ENCODE measurements at regions not wholly inside any gene's neighbourhood (a gene's known extent, or its start where the extent isn't known, plus 50 kb on each side); places are given as distances from the start of the nearest gene placed in this dataset.

GRCh38 chr22:44585559-44586350, 87.7 kb upstream of the RTL6 start:
- H3K27ac ChIP-seq (ENCODE audit: low read depth in 1 of 2, low read length in 1 of 2), result no peak overlapping the region
- peaks cover 0 to 9% of the 10 kb centered on the region in 2 donors for H3K9me3 ChIP-seq (ENCODE audit: control insufficient read depth in 2 of 2, insufficient read depth in 1 of 2, low read length in 1 of 2)
- peaks cover 0 to 18% of the 10 kb centered on the region in 2 donors for H3K4me1 ChIP-seq (ENCODE audit: control insufficient read depth in 2 of 2, insufficient read depth in 2 of 2, low read length in 2 of 2)
- 92% methylated on average over 20 of the region's 20 CpGs for WGBS
- H3K36me3 ChIP-seq (ENCODE audit: control insufficient read depth in 2 of 2, insufficient read depth in 2 of 2, low read length in 1 of 2), result no peaks in the 10 kb centered on the region
- H3K27me3 ChIP-seq (ENCODE audit: control insufficient read depth in 2 of 2, insufficient read depth in 1 of 2, low read length in 1 of 2), result peaks cover 0 to 14% of the 10 kb centered on the region in 2 donors
- H3K4me3 ChIP-seq (ENCODE audit: low read length in 2 of 2), result no peak overlapping the region
- no peak for DNase-seq (ENCODE audit: low read depth in 6 of 9, low spot score in 9 of 9)

- no peak for DNase-seq (ENCODE audit: low read depth in 6 of 9, low spot score in 9 of 9)
- WGBS, result 91% methylated on average over 7 of the region's 7 CpGs
- H3K4me1 ChIP-seq (ENCODE audit: control insufficient read depth in 2 of 2, insufficient read depth in 2 of 2, low read length in 2 of 2), result peaks cover 0 to 18% of the 10 kb centered on the region in 2 donors
- no peak overlapping the region for H3K4me3 ChIP-seq (ENCODE audit: low read length in 2 of 2)
- H3K27ac ChIP-seq (ENCODE audit: low read depth in 1 of 2, low read length in 1 of 2), result no peak overlapping the region
- H3K9me3 ChIP-seq (ENCODE audit: control insufficient read depth in 2 of 2, insufficient read depth in 1 of 2, low read length in 1 of 2), result peaks cover 0 to 5% of the 10 kb centered on the region in 2 donors
- peaks cover 0 to 14% of the 10 kb centered on the region in 2 donors for H3K27me3 ChIP-seq (ENCODE audit: control insufficient read depth in 2 of 2, insufficient read depth in 1 of 2, low read length in 1 of 2)
- H3K36me3 ChIP-seq (ENCODE audit: control insufficient read depth in 2 of 2, insufficient read depth in 2 of 2, low read length in 1 of 2), result no peaks in the 10 kb centered on the region
Measured at GRCh38 chr22:44584256-44584902, 86.3 kb upstream of the RTL6 start.

GRCh38 chr22:44583854-44584253, 85.8 kb upstream of the RTL6 start:
- Histone ChIP-seq H3K27ac (ENCODE audit: low read depth in 1 of 2, low read length in 1 of 2) (no peak overlapping the region), H3K27me3 (ENCODE audit: control insufficient read depth in 2 of 2, insufficient read depth in 1 of 2, low read length in 1 of 2) (peaks cover 0 to 14% of the 10 kb centered on the region in 2 donors), H3K4me1 (ENCODE audit: control insufficient read depth in 2 of 2, insufficient read depth in 2 of 2, low read length in 2 of 2) (peaks cover 0 to 18% of the 10 kb centered on the region in 2 donors), H3K36me3 (ENCODE audit: control insufficient read depth in 2 of 2, insufficient read depth in 2 of 2, low read length in 1 of 2) (no peaks in the 10 kb centered on the region), H3K4me3 (ENCODE audit: low read length in 2 of 2) (no peak overlapping the region), H3K9me3 (ENCODE audit: control insufficient read depth in 2 of 2, insufficient read depth in 1 of 2, low read length in 1 of 2) (no peaks in the 10 kb centered on the region)
- 71% methylated on average over 12 of the region's 12 CpGs for WGBS
- DNase-seq (ENCODE audit: low read depth in 6 of 9, low spot score in 9 of 9), result no peak

GRCh38 chr22:44583061-44583760, 85.2 kb upstream of the RTL6 start:
- H3K4me1 ChIP-seq (ENCODE audit: control insufficient read depth in 2 of 2, insufficient read depth in 2 of 2, low read length in 2 of 2), result peaks cover 0 to 18% of the 10 kb centered on the region in 2 donors
- H3K4me3 ChIP-seq (ENCODE audit: low read length in 2 of 2), result no peak overlapping the region
- no peaks in the 10 kb centered on the region for H3K36me3 ChIP-seq (ENCODE audit: control insufficient read depth in 2 of 2, insufficient read depth in 2 of 2, low read length in 1 of 2)
- H3K27ac ChIP-seq (ENCODE audit: low read depth in 1 of 2, low read length in 1 of 2), result no peak overlapping the region
- WGBS, result 86% methylated on average over 15 of the region's 15 CpGs
- H3K9me3 ChIP-seq (ENCODE audit: control insufficient read depth in 2 of 2, insufficient read depth in 1 of 2, low read length in 1 of 2), result no peaks in the 10 kb centered on the region
- H3K27me3 ChIP-seq (ENCODE audit: control insufficient read depth in 2 of 2, insufficient read depth in 1 of 2, low read length in 1 of 2), result peaks cover 0 to 17% of the 10 kb centered on the region in 2 donors
- DNase-seq (ENCODE audit: low read depth in 6 of 9, low spot score in 9 of 9), result no peak

- Histone ChIP-seq H3K4me1 (ENCODE audit: control insufficient read depth in 2 of 2, insufficient read depth in 2 of 2, low read length in 2 of 2) (peaks cover 0 to 11% of the 10 kb centered on the region in 2 donors), H3K36me3 (ENCODE audit: control insufficient read depth in 2 of 2, insufficient read depth in 2 of 2, low read length in 1 of 2) (no peaks in the 10 kb centered on the region), H3K27ac (ENCODE audit: low read depth in 1 of 2, low read length in 1 of 2) (no peak overlapping the region), H3K27me3 (ENCODE audit: control insufficient read depth in 2 of 2, insufficient read depth in 1 of 2, low read length in 1 of 2) (peaks cover 0 to 13% of the 10 kb centered on the region in 2 donors), H3K4me3 (ENCODE audit: low read length in 2 of 2) (no peak overlapping the region), H3K9me3 (ENCODE audit: control insufficient read depth in 2 of 2, insufficient read depth in 1 of 2, low read length in 1 of 2) (no peaks in the 10 kb centered on the region)
- WGBS, result 88% methylated on average over 10 of the region's 10 CpGs
- DNase-seq (ENCODE audit: low read depth in 6 of 9, low spot score in 9 of 9), result no peak
Measured at GRCh38 chr22:44582016-44582415, 84.0 kb upstream of the RTL6 start.

- WGBS, result 91% methylated on average over 12 of the region's 12 CpGs
- Histone ChIP-seq H3K27ac (ENCODE audit: low read depth in 1 of 2, low read length in 1 of 2) (no peak overlapping the region), H3K4me3 (ENCODE audit: low read length in 2 of 2) (no peak overlapping the region), H3K9me3 (ENCODE audit: control insufficient read depth in 2 of 2, insufficient read depth in 1 of 2, low read length in 1 of 2) (no peaks in the 10 kb centered on the region), H3K36me3 (ENCODE audit: control insufficient read depth in 2 of 2, insufficient read depth in 2 of 2, low read length in 1 of 2) (no peaks in the 10 kb centered on the region), H3K27me3 (ENCODE audit: control insufficient read depth in 2 of 2, insufficient read depth in 1 of 2, low read length in 1 of 2) (peaks cover 0 to 6% of the 10 kb centered on the region in 2 donors), H3K4me1 (ENCODE audit: control insufficient read depth in 2 of 2, insufficient read depth in 2 of 2, low read length in 2 of 2) (peaks cover 0 to 1% of the 10 kb centered on the region in 2 donors)
- DNase-seq (ENCODE audit: low read depth in 6 of 9, low spot score in 9 of 9), result no peak
Measured at GRCh38 chr22:44581096-44581435, 83.0 kb upstream of the RTL6 start.

- no peak for DNase-seq (ENCODE audit: low read depth in 6 of 9, low spot score in 9 of 9)
- Histone ChIP-seq H3K4me3 (ENCODE audit: low read length in 2 of 2) (no peak overlapping the region), H3K27me3 (ENCODE audit: control insufficient read depth in 2 of 2, insufficient read depth in 1 of 2, low read length in 1 of 2) (peaks cover 0 to 5% of the 10 kb centered on the region in 2 donors), H3K9me3 (ENCODE audit: control insufficient read depth in 2 of 2, insufficient read depth in 1 of 2, low read length in 1 of 2) (no peaks in the 10 kb centered on the region), H3K27ac (ENCODE audit: low read depth in 1 of 2, low read length in 1 of 2) (no peak overlapping the region), H3K4me1 (ENCODE audit: control insufficient read depth in 2 of 2, insufficient read depth in 2 of 2, low read length in 2 of 2) (no peaks in the 10 kb centered on the region), H3K36me3 (ENCODE audit: control insufficient read depth in 2 of 2, insufficient read depth in 2 of 2, low read length in 1 of 2) (no peaks in the 10 kb centered on the region)
- 93% methylated on average over 22 of the region's 22 CpGs for WGBS
Measured at GRCh38 chr22:44580176-44581095, 82.4 kb upstream of the RTL6 start.

GRCh38 chr22:44578516-44579230, 80.6 kb upstream of the RTL6 start:
- Histone ChIP-seq H3K27ac (ENCODE audit: low read depth in 1 of 2, low read length in 1 of 2) (no peak overlapping the region), H3K4me3 (ENCODE audit: low read length in 2 of 2) (no peak overlapping the region), H3K9me3 (ENCODE audit: control insufficient read depth in 2 of 2, insufficient read depth in 1 of 2, low read length in 1 of 2) (no peaks in the 10 kb centered on the region), H3K4me1 (ENCODE audit: control insufficient read depth in 2 of 2, insufficient read depth in 2 of 2, low read length in 2 of 2) (no peaks in the 10 kb centered on the region), H3K27me3 (ENCODE audit: control insufficient read depth in 2 of 2, insufficient read depth in 1 of 2, low read length in 1 of 2) (peaks cover 0 to 9% of the 10 kb centered on the region in 2 donors), H3K36me3 (ENCODE audit: control insufficient read depth in 2 of 2, insufficient read depth in 2 of 2, low read length in 1 of 2) (no peaks in the 10 kb centered on the region)
- WGBS, result 87% methylated on average over 10 of the region's 10 CpGs
- DNase-seq (ENCODE audit: low read depth in 6 of 9, low spot score in 9 of 9), result no peak

Data from thymus (tissue), 11 donors.